Erythroblast (primary cell): ENCODE measurements at regions not wholly inside any gene's neighbourhood (a gene's known extent, or its start where the extent isn't known, plus 50 kb on each side); places are given as distances from the start of the nearest gene placed in this dataset.

ENCODE experiments used
- DNase-seq, 2 experiments: peaks; one replicate each; lab custom pipeline; 2025; lab: John Stamatoyannopoulos, UW
- GATA1 ChIP-seq: IDR thresholded peaks from 2 replicates; pipeline ENCODE4 v1.6.1; 2011; ENCODE audit warnings: low read depth, mild to moderate bottlenecking, control low read depth, low read length, moderate library complexity
- POLR2A ChIP-seq: IDR thresholded peaks from 2 replicates; pipeline ENCODE4 v1.6.1; 2011; ENCODE audit warnings: mild to moderate bottlenecking, low read length

GRCh38 chr2:207468488-207468887 is 61.3 kb upstream of the CREB1 start:
- TF ChIP-seq POLR2A (no peak), GATA1 (no peak)
- no peak for DNase-seq

- TF ChIP-seq GATA1: no peak
- TF ChIP-seq POLR2A: no peak
These were observed 60.3 kb upstream of the CREB1 start for GRCh38 chr2:207469451-207469850.

GRCh38 chr2:207469943-207470729 is 59.6 kb upstream of the CREB1 start:
- DNase-seq: no peak
- TF ChIP-seq GATA1 (no peak), POLR2A (no peak)

More at GRCh38 chr2:207469451-207469850, 60.3 kb upstream of the CREB1 start:
- DNase-seq: no peak

GRCh38 chr2:207471261-207471660 is 58.5 kb upstream of the CREB1 start:
- no peak for DNase-seq
- TF ChIP-seq POLR2A: no peak
- no peak for TF ChIP-seq GATA1

GRCh38 chr2:207472343-207473048 is 57.3 kb upstream of the CREB1 start:
- TF ChIP-seq POLR2A (no peak), GATA1 (no peak)
- DNase-seq: no peak

GRCh38 chr2:207473049-207473930 is 56.5 kb upstream of the CREB1 start:
- DNase-seq: peak; percentile 47
- TF ChIP-seq GATA1 (no peak), POLR2A (no peak)

GRCh38 chr2:207473931-207474235 is 55.9 kb upstream of the CREB1 start:
- no peak for DNase-seq
- TF ChIP-seq GATA1: no peak
- no peak for TF ChIP-seq POLR2A

- TF ChIP-seq GATA1 (no peak), POLR2A (no peak)
- peak; percentile 58 to 81 for DNase-seq
These were observed 54.8 kb upstream of the CREB1 start for GRCh38 chr2:207474863-207475485.

- DNase-seq: no peak
- no peak for TF ChIP-seq GATA1
- no peak for TF ChIP-seq POLR2A
These were observed 54.2 kb upstream of the CREB1 start for GRCh38 chr2:207475546-207475945.

- TF ChIP-seq GATA1 (no peak), POLR2A (no peak)
- no peak for DNase-seq
These were observed 51.9 kb upstream of the CREB1 start for GRCh38 chr2:207477896-207478295.

- no peak for DNase-seq
These were observed 51.2 kb upstream of the CREB1 start for GRCh38 chr2:207478572-207478971.

GRCh38 chr2:207479198-207479785 is 50.5 kb upstream of the CREB1 start:
- DNase-seq: no peak
- TF ChIP-seq GATA1 (no peak), POLR2A (no peak)

More at GRCh38 chr2:207478572-207478971, 51.2 kb upstream of the CREB1 start:
- TF ChIP-seq POLR2A (no peak), GATA1 (no peak)
